ENCODE measurements at regions not wholly inside any gene's neighbourhood (a gene's known extent, or its start where the extent isn't known, plus 50 kb on each side); places are given as distances from the start of the nearest gene placed in this dataset.

DNA sequence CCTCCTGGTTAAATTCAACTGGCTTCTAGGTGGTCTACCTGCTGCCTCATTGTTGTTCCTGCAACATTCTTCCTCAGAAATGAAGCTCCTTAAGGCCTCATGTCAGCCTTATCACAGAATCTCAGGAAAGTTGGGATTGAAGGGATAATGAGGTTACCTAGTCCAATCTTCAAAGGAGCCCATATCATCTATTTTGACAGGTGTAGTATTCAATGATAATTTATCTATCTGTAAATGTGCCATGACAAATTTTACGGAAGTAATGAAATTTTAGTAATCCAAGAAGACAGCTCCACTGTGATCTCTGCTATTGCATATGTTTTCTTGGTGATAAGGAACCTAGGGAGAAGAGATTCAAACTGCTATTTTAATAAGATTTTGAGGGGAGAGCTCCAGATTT, 973.8 kb downstream of the ROBO2 start:
- no CpG with 5 or more reads among the region's 1 CpG for WGBS (ENCODE audit: extremely low coverage, insufficient read length, low lambda C conversion rate)
- Histone ChIP-seq H2AFZ (ENCODE audit: low read length) (no peak overlapping the region), H3K27me3 (ENCODE audit: insufficient read depth, low read length) (no peaks in the 10 kb centered on the region), H3K79me2 (ENCODE audit: insufficient read depth, low read length) (no peaks in the 10 kb centered on the region), H2BK12ac (ENCODE audit: insufficient read length, low read depth, low read length) (no peak overlapping the region), H3K23ac (ENCODE audit: insufficient read length, low read depth, low read length) (no peak overlapping the region), H3K4me1 (ENCODE audit: insufficient read depth, low read length) (no peaks in the 10 kb centered on the region), H2BK20ac (ENCODE audit: low read depth, low read length, poor library complexity, severe bottlenecking) (no peak overlapping the region), H3K18ac (ENCODE audit: insufficient read length, low read depth, low read length) (no peak overlapping the region), H3K79me1 (ENCODE audit: insufficient read depth, low read depth, low read length, poor library complexity, severe bottlenecking) (no peaks in the 10 kb centered on the region), H3K27ac (ENCODE audit: insufficient read length, low read depth, low read length) (no peak overlapping the region), H4K5ac (ENCODE audit: insufficient read length, low read depth, low read length) (no peak overlapping the region), H3K14ac (ENCODE audit: insufficient read depth, low read length) (no peak overlapping the region), H2AK5ac (ENCODE audit: insufficient read length, low read length) (no peak overlapping the region), H3K9me3 (ENCODE audit: control insufficient read depth, low read depth, low read length) (no peaks in the 10 kb centered on the region), H3K56ac (ENCODE audit: insufficient read length, low read depth, low read length) (no peak overlapping the region), H3K9ac (ENCODE audit: extremely low read depth, insufficient read length, low read length) (no peak overlapping the region), H2BK120ac (ENCODE audit: low read depth, low read length, poor library complexity, severe bottlenecking) (no peak overlapping the region), H3K23me2 (ENCODE audit: insufficient read length, low read depth, low read length, poor library complexity, severe bottlenecking) (no peaks in the 10 kb centered on the region), H3K4ac (ENCODE audit: low read depth, low read length) (no peak overlapping the region), H2BK5ac (ENCODE audit: insufficient read length, low read length) (no peak overlapping the region), H4K91ac (ENCODE audit: insufficient read length, low read depth, low read length) (no peak overlapping the region), H3K4me2 (ENCODE audit: insufficient read depth, insufficient read length, low read length) (no peak overlapping the region), H3T11ph (ENCODE audit: low read length) (no peak overlapping the region), H4K8ac (replicated peaks; ENCODE audit: insufficient read length, low read depth, low read length) (no peak overlapping the region), H2BK15ac (ENCODE audit: low read depth, low read length) (no peak overlapping the region), H4K20me1 (ENCODE audit: control insufficient read depth, insufficient read depth, insufficient read length) (no peaks in the 10 kb centered on the region)
- Mint-ChIP-seq H3K36me3 (ENCODE audit: insufficient read depth in 1 of 3, low read depth in 3 of 3) (peaks cover 2 to 11% (median 8%) of the 10 kb centered on the region in 3 experiments), H3K27ac (peak overlapping the region in 1 of 3 experiments; percentile 17; a peak in 1 of 7 replicates), H3K4me3 (no peak overlapping the region), H3K27me3 (ENCODE audit: low read depth) (no peaks in the 10 kb centered on the region), H3K9me3 (peaks cover 9 to 14% of the 10 kb centered on the region in 2 experiments), H3K4me1 (peaks cover 3 to 9% of the 10 kb centered on the region in 2 experiments; a peak in 3 of 4 replicates)
- DNase-seq: no peak
- TF ChIP-seq, protein P1, sequence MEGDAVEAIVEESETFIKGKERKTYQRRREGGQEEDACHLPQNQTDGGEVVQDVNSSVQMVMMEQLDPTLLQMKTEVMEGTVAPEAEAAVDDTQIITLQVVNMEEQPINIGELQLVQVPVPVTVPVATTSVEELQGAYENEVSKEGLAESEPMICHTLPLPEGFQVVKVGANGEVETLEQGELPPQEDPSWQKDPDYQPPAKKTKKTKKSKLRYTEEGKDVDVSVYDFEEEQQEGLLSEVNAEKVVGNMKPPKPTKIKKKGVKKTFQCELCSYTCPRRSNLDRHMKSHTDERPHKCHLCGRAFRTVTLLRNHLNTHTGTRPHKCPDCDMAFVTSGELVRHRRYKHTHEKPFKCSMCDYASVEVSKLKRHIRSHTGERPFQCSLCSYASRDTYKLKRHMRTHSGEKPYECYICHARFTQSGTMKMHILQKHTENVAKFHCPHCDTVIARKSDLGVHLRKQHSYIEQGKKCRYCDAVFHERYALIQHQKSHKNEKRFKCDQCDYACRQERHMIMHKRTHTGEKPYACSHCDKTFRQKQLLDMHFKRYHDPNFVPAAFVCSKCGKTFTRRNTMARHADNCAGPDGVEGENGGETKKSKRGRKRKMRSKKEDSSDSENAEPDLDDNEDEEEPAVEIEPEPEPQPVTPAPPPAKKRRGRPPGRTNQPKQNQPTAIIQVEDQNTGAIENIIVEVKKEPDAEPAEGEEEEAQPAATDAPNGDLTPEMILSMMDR (conservative IDR thresholded peaks at IDR 0.05): no peak
